Aorta (tissue), 5 donors: ENCODE measurements at regions not wholly inside any gene's neighbourhood (a gene's known extent, or its start where the extent isn't known, plus 50 kb on each side); places are given as distances from the start of the nearest gene placed in this dataset.

Source experiments
- ATAC-seq: fragments of 200-7000 bp; cut with Tn5 transposase; one replicate; pipeline ENCODE4 v1.9.1; 2022; ENCODE audit warnings: moderate library complexity; ENCODE audit not compliant: low FRiP score
- DNase-seq, 2 donors: peaks; one replicate each; pipeline ENCODE4 v3.0.0-alpha.2; 2020
- H3K27ac ChIP-seq, 2 donors: one replicate each; pipeline ENCODE4 v1.5.1; 2013; ENCODE audit warnings: low read length in 2 of 2, mild to moderate bottlenecking in 2 of 2, moderate library complexity in 2 of 2, control low read depth in 1 of 2, inconsistent platforms in 1 of 2, low read depth in 1 of 2
- H3K27me3 ChIP-seq, 2 donors: one replicate each; pipeline ENCODE4 v1.6.1; 2013; ENCODE audit warnings: control low read depth in 1 of 2, low read length in 1 of 2, mild to moderate bottlenecking in 1 of 2, moderate library complexity in 1 of 2; ENCODE audit not compliant: insufficient read depth in 2 of 2, control insufficient read depth in 1 of 2
- H3K36me3 ChIP-seq, 2 donors: one replicate each; pipeline ENCODE4 v1.6.1; 2013; ENCODE audit warnings: control low read depth in 1 of 2, low read length in 1 of 2, mild to moderate bottlenecking in 1 of 2; ENCODE audit not compliant: insufficient read depth in 2 of 2, control insufficient read depth in 1 of 2
- H3K4me1 ChIP-seq, 2 donors: one replicate each; pipeline ENCODE4 v1.6.1; 2013; ENCODE audit warnings: low read length in 2 of 2, control low read depth in 1 of 2, mild to moderate bottlenecking in 1 of 2, moderate library complexity in 1 of 2; ENCODE audit not compliant: insufficient read depth in 2 of 2, control insufficient read depth in 1 of 2
- H3K4me3 ChIP-seq, 2 donors: one replicate each; pipeline ENCODE4 v1.5.1; 2013; ENCODE audit warnings: low read length in 2 of 2, control low read depth in 1 of 2, mild to moderate bottlenecking in 1 of 2
- H3K9me3 ChIP-seq: one replicate; pipeline ENCODE4 v1.6.1; 2013; ENCODE audit warnings: mild to moderate bottlenecking, low read length; ENCODE audit not compliant: control insufficient read depth
- WGBS, 2 donors: extraction: QIAGEN DNeasy Blood & Tissue Kit; methylation state at CpG; one replicate each; pipeline ENCODE4 v1.1.7; 2013; 5-methylcytosine and 5-hydroxymethylcytosine counted together
- intact Hi-C, 2 donors: fragments of 100-400 bp; cut with DNase I; formaldehyde crosslinking; loops; one replicate each; pipeline versions ENCODE4 v1.14.2 to v1.15.0; 2022
- donor health status: healthy with polysubstance abuse.
- donor health status: Bipolar disorder and iron deficiency.
- donor health status: DM: no; HTN: no; CAD: no.
- donor health status: DM: no; HTN: no; CAD: no.
- donor health status: DM: yes; HTN: yes; CAD: no.

GRCh38 chr22:48451891-48452290 lies 1375.8 kb downstream of the BRD1 start:
- intact Hi-C loops, result no loop called here
- H3K4me1 ChIP-seq, result no peaks in the 10 kb centered on the region
- no peak overlapping the region for H3K4me3 ChIP-seq
- H3K36me3 ChIP-seq, result no peaks in the 10 kb centered on the region
- DNase-seq (peak; percentile 28 to 37), ATAC-seq (no peak)
- H3K27ac ChIP-seq, result no peak overlapping the region
- peaks cover 2% of the 10 kb centered on the region for H3K9me3 ChIP-seq
- WGBS, 2 donors, result 82 to 84% methylated on average over 11 of the region's 11 CpGs
- no peaks in the 10 kb centered on the region for H3K27me3 ChIP-seq

DNA sequence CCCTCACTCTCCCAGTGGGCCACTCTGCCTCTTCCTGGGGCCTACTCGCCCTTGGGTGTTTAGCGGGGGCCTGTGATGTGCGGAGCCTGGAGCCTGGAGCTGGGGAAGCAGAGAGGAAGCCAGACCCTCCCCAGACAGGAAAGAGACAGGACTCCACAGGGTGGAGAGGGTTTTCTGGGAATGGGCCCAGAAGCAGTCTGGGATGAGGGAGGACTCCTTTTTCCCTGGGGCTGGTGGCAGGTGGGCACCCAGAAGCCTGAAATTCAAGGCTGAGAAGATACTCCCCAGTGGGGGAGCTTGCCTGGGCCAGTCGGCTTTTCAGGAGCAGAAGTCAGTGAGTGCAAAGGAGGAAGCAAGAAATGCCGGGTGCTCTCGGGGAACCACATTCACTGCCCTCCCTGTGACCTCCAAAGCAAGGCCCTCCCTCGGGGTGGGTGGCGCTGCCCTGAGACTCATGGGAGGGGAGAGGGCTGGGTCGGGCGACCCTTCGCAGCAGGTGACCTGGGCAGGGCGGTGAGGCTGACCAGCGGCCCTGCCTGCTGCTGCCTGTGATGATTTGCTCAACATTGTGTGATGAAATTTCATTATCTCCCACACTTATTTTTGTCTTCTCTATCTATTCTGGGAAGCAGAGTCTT lies 1377.4 kb downstream of the BRD1 start:
- peak; percentile 28 to 62 for DNase-seq
- no peak for ATAC-seq

GRCh38 chr22:48449466-48450187 lies 1378.0 kb downstream of the BRD1 start:
- intact Hi-C loops, result no loop called here
- ATAC-seq, result no peak

More for the DNA sequence above, 1377.4 kb downstream of the BRD1 start:
- H3K27me3 ChIP-seq, result no peaks in the 10 kb centered on the region
- H3K9me3 ChIP-seq, result peaks cover 2% of the 10 kb centered on the region
- no peaks in the 10 kb centered on the region for H3K4me1 ChIP-seq
- intact Hi-C loops, result no loop called here
- no peak overlapping the region for H3K27ac ChIP-seq
- no peaks in the 10 kb centered on the region for H3K36me3 ChIP-seq
- no peak overlapping the region for H3K4me3 ChIP-seq
- WGBS, 2 donors, result 82 to 83% methylated on average over 13 of the region's 13 CpGs

GRCh38 chr22:48448821-48449220 lies 1378.9 kb downstream of the BRD1 start:
- peak; percentile 14 to 27 for DNase-seq

More at GRCh38 chr22:48449466-48450187, 1378.0 kb downstream of the BRD1 start:
- H3K27ac ChIP-seq, result no peak overlapping the region
- peak; percentile 6 to 65 for DNase-seq
- no peak overlapping the region for H3K4me3 ChIP-seq
- 61 to 62% methylated on average over 15 of the region's 15 CpGs for WGBS, 2 donors
- no peaks in the 10 kb centered on the region for H3K36me3 ChIP-seq
- no peaks in the 10 kb centered on the region for H3K4me1 ChIP-seq
- peaks cover 2% of the 10 kb centered on the region for H3K9me3 ChIP-seq
- H3K27me3 ChIP-seq, result no peaks in the 10 kb centered on the region

GRCh38 chr22:48445113-48445827 lies 1382.4 kb downstream of the BRD1 start:
- intact Hi-C loops, result no loop called here
- H3K36me3 ChIP-seq, result no peaks in the 10 kb centered on the region
- WGBS, 2 donors, result 78% methylated on average over 17 of the region's 17 CpGs
- no peak overlapping the region for H3K4me3 ChIP-seq
- H3K4me1 ChIP-seq, result no peaks in the 10 kb centered on the region
- H3K27me3 ChIP-seq, result no peaks in the 10 kb centered on the region
- H3K9me3 ChIP-seq, result peaks cover 2% of the 10 kb centered on the region
- DNase-seq (peak; percentile 30 to 55), ATAC-seq (no peak)
- H3K27ac ChIP-seq, result no peak overlapping the region

More at GRCh38 chr22:48448821-48449220, 1378.9 kb downstream of the BRD1 start:
- H3K4me3 ChIP-seq, result no peak overlapping the region
- no peaks in the 10 kb centered on the region for H3K27me3 ChIP-seq
- 84 to 87% methylated on average over 7 of the region's 7 CpGs for WGBS, 2 donors
- H3K27ac ChIP-seq, result no peak overlapping the region
- H3K9me3 ChIP-seq, result peaks cover 2% of the 10 kb centered on the region
- H3K4me1 ChIP-seq, result no peaks in the 10 kb centered on the region
- no peak for ATAC-seq
- intact Hi-C loops, result no loop called here
- H3K36me3 ChIP-seq, result no peaks in the 10 kb centered on the region

- no peaks in the 10 kb centered on the region for H3K27me3 ChIP-seq
- DNase-seq (peak; percentile 20 to 55), ATAC-seq (no peak)
- H3K4me1 ChIP-seq, result no peaks in the 10 kb centered on the region
- 65 to 67% methylated on average over 19 of the region's 19 CpGs for WGBS, 2 donors
- no peak overlapping the region for H3K27ac ChIP-seq
- peaks cover 2% of the 10 kb centered on the region for H3K9me3 ChIP-seq
- H3K4me3 ChIP-seq, result no peak overlapping the region
- intact Hi-C loops, result no loop called here
- H3K36me3 ChIP-seq, result no peaks in the 10 kb centered on the region
These were observed 1383.2 kb downstream of the BRD1 start for GRCh38 chr22:48444320-48445112.

GRCh38 chr22:48443680-48444079 lies 1384.0 kb downstream of the BRD1 start:
- WGBS, 2 donors, result 73 to 76% methylated on average over 4 of the region's 4 CpGs

DNA sequence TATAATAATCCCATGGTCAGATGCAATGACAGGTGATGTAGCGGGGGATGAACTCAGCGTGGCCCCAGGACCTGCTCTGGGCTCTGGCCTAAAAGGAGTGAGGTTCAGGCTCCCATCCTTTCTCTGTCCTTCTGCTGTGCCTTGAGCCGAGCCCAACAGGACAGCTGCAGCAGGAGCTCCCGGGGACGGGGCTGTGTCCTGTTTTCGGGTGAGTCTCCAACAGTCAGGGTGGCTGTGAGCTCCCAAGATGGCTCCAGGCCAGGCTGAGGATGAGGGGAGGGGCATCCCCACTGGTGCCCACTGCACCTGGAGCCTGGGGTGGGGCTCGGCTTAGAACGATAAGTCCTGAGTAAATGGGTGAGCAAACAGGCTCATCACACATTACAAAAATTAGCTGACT lies 1385.0 kb downstream of the BRD1 start:
- Histone ChIP-seq H3K27me3 (no peaks in the 10 kb centered on the region), H3K9me3 (no peaks in the 10 kb centered on the region), H3K4me1 (no peaks in the 10 kb centered on the region), H3K4me3 (no peak overlapping the region), H3K36me3 (no peaks in the 10 kb centered on the region), H3K27ac (no peak overlapping the region)
- peak; percentile 26 to 59 for DNase-seq
- intact Hi-C loops, result no loop called here
- 66 to 80% methylated on average over 8 of the region's 8 CpGs for WGBS, 2 donors
- ATAC-seq, result no peak

More at GRCh38 chr22:48443680-48444079, 1384.0 kb downstream of the BRD1 start:
- DNase-seq (peak; percentile 16 to 20), ATAC-seq (no peak)
- Histone ChIP-seq H3K36me3 (no peaks in the 10 kb centered on the region), H3K4me1 (no peaks in the 10 kb centered on the region), H3K4me3 (no peak overlapping the region), H3K9me3 (peaks cover 2% of the 10 kb centered on the region), H3K27me3 (no peaks in the 10 kb centered on the region), H3K27ac (no peak overlapping the region)
- intact Hi-C loops, result no loop called here
